ENCODE measurements at regions not wholly inside any gene's neighbourhood (a gene's known extent, or its start where the extent isn't known, plus 50 kb on each side); places are given as distances from the start of the nearest gene placed in this dataset.

DNA sequence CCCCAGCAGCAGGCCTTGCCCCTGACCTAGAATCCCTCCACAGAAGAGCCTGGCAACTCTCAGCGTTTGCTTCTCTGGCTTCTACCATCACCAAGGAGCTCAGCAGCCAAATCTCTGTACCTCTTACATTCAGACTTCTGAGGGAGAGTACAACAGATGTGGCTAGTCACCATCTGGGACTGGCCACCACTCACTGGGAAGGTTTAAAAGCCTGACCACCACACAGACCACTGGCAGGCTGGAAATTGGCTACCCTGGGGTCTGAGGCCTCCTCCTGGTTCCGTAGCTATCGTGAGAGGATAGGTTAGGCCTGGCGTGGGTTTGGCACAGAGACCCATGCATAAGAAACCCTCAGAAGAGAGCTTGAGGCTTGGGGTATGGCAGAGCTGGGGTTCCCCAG, 478.5 kb upstream of the CADM1 start (continued):
- TF ChIP-seq, protein P1, sequence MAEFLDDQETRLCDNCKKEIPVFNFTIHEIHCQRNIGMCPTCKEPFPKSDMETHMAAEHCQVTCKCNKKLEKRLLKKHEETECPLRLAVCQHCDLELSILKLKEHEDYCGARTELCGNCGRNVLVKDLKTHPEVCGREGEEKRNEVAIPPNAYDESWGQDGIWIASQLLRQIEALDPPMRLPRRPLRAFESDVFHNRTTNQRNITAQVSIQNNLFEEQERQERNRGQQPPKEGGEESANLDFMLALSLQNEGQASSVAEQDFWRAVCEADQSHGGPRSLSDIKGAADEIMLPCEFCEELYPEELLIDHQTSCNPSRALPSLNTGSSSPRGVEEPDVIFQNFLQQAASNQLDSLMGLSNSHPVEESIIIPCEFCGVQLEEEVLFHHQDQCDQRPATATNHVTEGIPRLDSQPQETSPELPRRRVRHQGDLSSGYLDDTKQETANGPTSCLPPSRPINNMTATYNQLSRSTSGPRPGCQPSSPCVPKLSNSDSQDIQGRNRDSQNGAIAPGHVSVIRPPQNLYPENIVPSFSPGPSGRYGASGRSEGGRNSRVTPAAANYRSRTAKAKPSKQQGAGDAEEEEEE (CRISPR knock-in tag; IDR thresholded peaks at IDR 0.05; ENCODE audit: borderline replicate concordance): no peak
- no peak for TF ChIP-seq ZNF709 (CRISPR knock-in tag; IDR thresholded peaks at IDR 0.05)

DNA sequence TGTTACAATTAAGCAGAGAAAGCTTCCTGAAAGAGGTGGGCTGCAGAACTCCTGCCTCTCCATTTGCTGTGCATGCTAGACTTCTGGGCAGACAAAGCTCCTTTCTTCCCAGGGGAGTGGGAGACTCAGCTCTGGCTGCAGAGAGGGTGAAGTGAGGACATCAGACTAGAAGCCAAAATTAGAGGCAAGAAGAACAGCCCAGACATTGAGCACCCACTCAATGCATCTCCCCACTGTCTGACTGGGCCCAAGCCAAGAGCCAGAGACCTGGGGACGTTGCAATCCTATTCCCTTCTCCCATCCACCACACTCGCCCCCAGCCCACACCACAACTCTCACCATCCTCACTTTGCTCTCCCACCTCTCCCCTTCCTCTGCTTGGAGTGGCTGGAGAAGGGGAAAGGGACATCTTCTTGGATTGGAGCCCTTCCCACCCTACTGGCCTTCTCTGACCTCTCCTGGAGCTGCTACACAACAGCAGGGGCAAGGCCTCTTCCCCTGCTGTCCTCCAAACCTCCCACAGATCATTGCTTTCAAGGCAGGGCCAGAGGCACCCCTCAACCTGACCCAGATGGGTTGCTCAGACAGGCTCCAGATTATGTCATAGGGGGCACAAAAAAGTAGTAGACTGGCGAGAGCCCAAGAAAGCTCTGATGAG, 477.7 kb upstream of the CADM1 start:
- POLR2A ChIA-PET: no interaction called here
- Histone ChIP-seq H3K4me2 (ENCODE audit: low read depth, low read length) (no peak overlapping the region), H4K20me1 (ENCODE audit: insufficient read depth, low read length) (no peaks in the 10 kb centered on the region), H3K79me2 (ENCODE audit: insufficient read depth, low read length) (no peaks in the 10 kb centered on the region), H3K9ac (ENCODE audit: insufficient read depth, low read depth, low read length) (no peak overlapping the region), H3K27ac (ENCODE audit: extremely low read length, insufficient read depth, low read length) (no peak overlapping the region), H3K27me3 (ENCODE audit: control insufficient read depth in 1 of 2, insufficient read depth in 2 of 2, low read length in 2 of 2) (peaks cover 0 to 5% of the 10 kb centered on the region in 2 experiments; a peak in 3 of 5 replicates), H3K4me3 (replicated peaks in 1 of 3; ENCODE audit: insufficient read depth in 1 of 3, low read depth in 2 of 3, low read length in 3 of 3) (no peak overlapping the region), H3K9me3 (ENCODE audit: low read length) (no peaks in the 10 kb centered on the region), H3K36me3 (replicated peaks in 1 of 2; ENCODE audit: control insufficient read depth in 1 of 2, insufficient read depth in 2 of 2, low read length in 2 of 2) (no peaks in the 10 kb centered on the region), H3K4me1 (ENCODE audit: insufficient read depth, low read length) (no peaks in the 10 kb centered on the region), H2AFZ (ENCODE audit: low read length) (no peak overlapping the region)
- ATAC-seq (no peak), FAIRE-seq (no peak), DNase-seq (ENCODE audit: low spot score) (no peak)
- intact Hi-C loops (cut with micrococcal nuclease; ENCODE audit: unreplicated experiment) (no loop called here), in situ Hi-C loops (cut with HindIII; ENCODE audit: extremely low pct_ligation_motif_present, low pct_unique_long_range_greater_than_20kb) (no loop called here)
- 3% methylated on average over 3 of the region's 3 CpGs for WGBS (ENCODE audit: low lambda C conversion rate)
- BruUV-seq (replicated peaks): no TSS peak
- CTCF ChIA-PET (ENCODE audit: low intra/inter-chr PET ratio, low total read pairs): no interaction called here
- TF ChIP-seq, protein P2, sequence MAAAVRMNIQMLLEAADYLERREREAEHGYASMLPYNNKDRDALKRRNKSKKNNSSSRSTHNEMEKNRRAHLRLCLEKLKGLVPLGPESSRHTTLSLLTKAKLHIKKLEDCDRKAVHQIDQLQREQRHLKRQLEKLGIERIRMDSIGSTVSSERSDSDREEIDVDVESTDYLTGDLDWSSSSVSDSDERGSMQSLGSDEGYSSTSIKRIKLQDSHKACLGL (CRISPR knock-in tag; IDR thresholded peaks at IDR 0.05): no peak
- TF ChIP-seq ZNF660 (CRISPR knock-in tag; IDR thresholded peaks at IDR 0.05; ENCODE audit: borderline replicate concordance, low read depth): no peak
- TF ChIP-seq KAT2B (IDR thresholded peaks at IDR 0.05; ENCODE audit: borderline replicate concordance, low read depth, low read length): no peak
- no peak for TF ChIP-seq NKX3-1 (CRISPR knock-in tag; IDR thresholded peaks at IDR 0.05)
- TF ChIP-seq, protein P3, sequence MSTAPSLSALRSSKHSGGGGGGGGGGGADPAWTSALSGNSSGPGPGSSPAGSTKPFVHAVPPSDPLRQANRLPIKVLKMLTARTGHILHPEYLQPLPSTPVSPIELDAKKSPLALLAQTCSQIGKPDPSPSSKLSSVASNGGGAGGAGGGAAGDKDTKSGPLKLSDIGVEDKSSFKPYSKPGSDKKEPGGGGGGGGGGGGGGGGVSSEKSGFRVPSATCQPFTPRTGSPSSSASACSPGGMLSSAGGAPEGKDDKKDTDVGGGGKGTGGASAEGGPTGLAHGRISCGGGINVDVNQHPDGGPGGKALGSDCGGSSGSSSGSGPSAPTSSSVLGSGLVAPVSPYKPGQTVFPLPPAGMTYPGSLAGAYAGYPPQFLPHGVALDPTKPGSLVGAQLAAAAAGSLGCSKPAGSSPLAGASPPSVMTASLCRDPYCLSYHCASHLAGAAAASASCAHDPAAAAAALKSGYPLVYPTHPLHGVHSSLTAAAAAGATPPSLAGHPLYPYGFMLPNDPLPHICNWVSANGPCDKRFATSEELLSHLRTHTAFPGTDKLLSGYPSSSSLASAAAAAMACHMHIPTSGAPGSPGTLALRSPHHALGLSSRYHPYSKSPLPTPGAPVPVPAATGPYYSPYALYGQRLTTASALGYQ (CRISPR knock-in tag; IDR thresholded peaks at IDR 0.05): no peak
- no peak for TF ChIP-seq ZNF556 (CRISPR knock-in tag; IDR thresholded peaks at IDR 0.05; ENCODE audit: borderline replicate concordance)
- TF ChIP-seq, protein P4, sequence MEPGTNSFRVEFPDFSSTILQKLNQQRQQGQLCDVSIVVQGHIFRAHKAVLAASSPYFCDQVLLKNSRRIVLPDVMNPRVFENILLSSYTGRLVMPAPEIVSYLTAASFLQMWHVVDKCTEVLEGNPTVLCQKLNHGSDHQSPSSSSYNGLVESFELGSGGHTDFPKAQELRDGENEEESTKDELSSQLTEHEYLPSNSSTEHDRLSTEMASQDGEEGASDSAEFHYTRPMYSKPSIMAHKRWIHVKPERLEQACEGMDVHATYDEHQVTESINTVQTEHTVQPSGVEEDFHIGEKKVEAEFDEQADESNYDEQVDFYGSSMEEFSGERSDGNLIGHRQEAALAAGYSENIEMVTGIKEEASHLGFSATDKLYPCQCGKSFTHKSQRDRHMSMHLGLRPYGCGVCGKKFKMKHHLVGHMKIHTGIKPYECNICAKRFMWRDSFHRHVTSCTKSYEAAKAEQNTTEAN (CRISPR knock-in tag; conservative IDR thresholded peaks at IDR 0.05): no peak
- TF ChIP-seq, protein P5, sequence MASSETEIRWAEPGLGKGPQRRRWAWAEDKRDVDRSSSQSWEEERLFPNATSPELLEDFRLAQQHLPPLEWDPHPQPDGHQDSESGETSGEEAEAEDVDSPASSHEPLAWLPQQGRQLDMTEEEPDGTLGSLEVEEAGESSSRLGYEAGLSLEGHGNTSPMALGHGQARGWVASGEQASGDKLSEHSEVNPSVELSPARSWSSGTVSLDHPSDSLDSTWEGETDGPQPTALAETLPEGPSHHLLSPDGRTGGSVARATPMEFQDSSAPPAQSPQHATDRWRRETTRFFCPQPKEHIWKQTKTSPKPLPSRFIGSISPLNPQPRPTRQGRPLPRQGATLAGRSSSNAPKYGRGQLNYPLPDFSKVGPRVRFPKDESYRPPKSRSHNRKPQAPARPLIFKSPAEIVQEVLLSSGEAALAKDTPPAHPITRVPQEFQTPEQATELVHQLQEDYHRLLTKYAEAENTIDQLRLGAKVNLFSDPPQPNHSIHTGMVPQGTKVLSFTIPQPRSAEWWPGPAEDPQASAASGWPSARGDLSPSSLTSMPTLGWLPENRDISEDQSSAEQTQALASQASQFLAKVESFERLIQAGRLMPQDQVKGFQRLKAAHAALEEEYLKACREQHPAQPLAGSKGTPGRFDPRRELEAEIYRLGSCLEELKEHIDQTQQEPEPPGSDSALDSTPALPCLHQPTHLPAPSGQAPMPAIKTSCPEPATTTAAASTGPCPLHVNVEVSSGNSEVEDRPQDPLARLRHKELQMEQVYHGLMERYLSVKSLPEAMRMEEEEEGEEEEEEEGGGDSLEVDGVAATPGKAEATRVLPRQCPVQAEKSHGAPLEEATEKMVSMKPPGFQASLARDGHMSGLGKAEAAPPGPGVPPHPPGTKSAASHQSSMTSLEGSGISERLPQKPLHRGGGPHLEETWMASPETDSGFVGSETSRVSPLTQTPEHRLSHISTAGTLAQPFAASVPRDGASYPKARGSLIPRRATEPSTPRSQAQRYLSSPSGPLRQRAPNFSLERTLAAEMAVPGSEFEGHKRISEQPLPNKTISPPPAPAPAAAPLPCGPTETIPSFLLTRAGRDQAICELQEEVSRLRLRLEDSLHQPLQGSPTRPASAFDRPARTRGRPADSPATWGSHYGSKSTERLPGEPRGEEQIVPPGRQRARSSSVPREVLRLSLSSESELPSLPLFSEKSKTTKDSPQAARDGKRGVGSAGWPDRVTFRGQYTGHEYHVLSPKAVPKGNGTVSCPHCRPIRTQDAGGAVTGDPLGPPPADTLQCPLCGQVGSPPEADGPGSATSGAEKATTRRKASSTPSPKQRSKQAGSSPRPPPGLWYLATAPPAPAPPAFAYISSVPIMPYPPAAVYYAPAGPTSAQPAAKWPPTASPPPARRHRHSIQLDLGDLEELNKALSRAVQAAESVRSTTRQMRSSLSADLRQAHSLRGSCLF (CRISPR knock-in tag; IDR thresholded peaks at IDR 0.05; ENCODE audit: borderline replicate concordance): no peak
- TF ChIP-seq ZFP62 (CRISPR knock-in tag; IDR thresholded peaks at IDR 0.05): no peak
- no peak for TF ChIP-seq HDAC6 (IDR thresholded peaks at IDR 0.05; ENCODE audit: low read depth, low read length)

Data from HepG2 (cell line).